HUES64 (cell line): ENCODE measurements at regions not wholly inside any gene's neighbourhood (a gene's known extent, or its start where the extent isn't known, plus 50 kb on each side); places are given as distances from the start of the nearest gene placed in this dataset.
"Not testable (repeated sequence)": the region's sequence is repeated elsewhere in the genome, so short reads cannot be mapped to it uniquely, and the experiment has no call there.

Experiments used
- H3K27ac ChIP-seq: 2 replicates; pipeline ENCODE4 v1.7.0; 2013; ENCODE audit warnings: low read depth, low read length, inconsistent platforms
- H3K27me3 ChIP-seq: 2 replicates; pipeline ENCODE4 v1.6.1; 2013; ENCODE audit warnings: mild to moderate bottlenecking, low read length; ENCODE audit not compliant: insufficient read depth
- H3K36me3 ChIP-seq: 2 replicates; pipeline ENCODE4 v1.6.1; 2013; ENCODE audit warnings: mild to moderate bottlenecking, low read length; ENCODE audit not compliant: insufficient read depth
- H3K4me1 ChIP-seq: 2 replicates; pipeline ENCODE4 v1.6.1; 2013; ENCODE audit warnings: mild to moderate bottlenecking, low read length, moderate library complexity; ENCODE audit not compliant: insufficient read depth
- H3K4me3 ChIP-seq: 2 replicates; pipeline ENCODE4 v1.5.1; 2013; ENCODE audit warnings: mild to moderate bottlenecking, low read length, moderate library complexity
- H3K9ac ChIP-seq: 2 replicates; pipeline ENCODE4 v1.6.1; 2013; ENCODE audit warnings: mild to moderate bottlenecking, low read depth, low read length
- H3K9me3 ChIP-seq: 2 replicates; pipeline ENCODE4 v1.6.1; 2013; ENCODE audit warnings: low read depth, low read length; ENCODE audit not compliant: insufficient read depth
- WGBS: fragments of 150-250, 120-280 bp; methylation state at CpG from one replicate; pipeline ENCODE4 v1.1.7; 2013; ENCODE audit warnings: missing lambda C conversion rate; 5-methylcytosine and 5-hydroxymethylcytosine counted together

GRCh38 chrY:20042993-20043392, 298.5 kb upstream of the KDM5D start:
- no peak overlapping the region for H3K9ac ChIP-seq
- H3K36me3 ChIP-seq: no peaks in the 10 kb centered on the region
- H3K27ac ChIP-seq: no peak overlapping the region
- no peaks in the 10 kb centered on the region for H3K4me1 ChIP-seq
- peaks cover 18% of the 10 kb centered on the region; the same call in 1 of the 2 replicates for H3K9me3 ChIP-seq
- H3K4me3 ChIP-seq: no peak overlapping the region
- 72% methylated on average over 2 of the region's 2 CpGs for WGBS
- no peaks in the 10 kb centered on the region for H3K27me3 ChIP-seq

- 65% methylated on average over 5 of the region's 5 CpGs for WGBS
- H3K9me3 ChIP-seq: peaks cover 52% of the 10 kb centered on the region
These were observed 281.1 kb upstream of the KDM5D start for GRCh38 chrY:20025676-20026075.

GRCh38 chrY:19993410-19993809, 248.9 kb upstream of the KDM5D start:
- H3K4me3 ChIP-seq, H3K36me3 ChIP-seq, H3K9ac ChIP-seq, H3K4me1 ChIP-seq, H3K27ac ChIP-seq, H3K27me3 ChIP-seq: not testable (repeated sequence)
- 90% methylated on average over 6 of the region's 6 CpGs for WGBS
- H3K9me3 ChIP-seq: peaks cover 29% of the 10 kb centered on the region

More at GRCh38 chrY:20025676-20026075, 281.1 kb upstream of the KDM5D start:
- Histone ChIP-seq H3K4me3 (no peak overlapping the region), H3K27me3 (no peaks in the 10 kb centered on the region), H3K9ac (no peak overlapping the region), H3K36me3 (no peaks in the 10 kb centered on the region), H3K4me1 (no peaks in the 10 kb centered on the region), H3K27ac (no peak overlapping the region)

- no peak overlapping the region for H3K9ac ChIP-seq
- H3K27ac ChIP-seq: no peak overlapping the region
- peaks cover 29% of the 10 kb centered on the region for H3K9me3 ChIP-seq
- no peaks in the 10 kb centered on the region for H3K36me3 ChIP-seq
- no peaks in the 10 kb centered on the region for H3K4me1 ChIP-seq
- 86% methylated on average over 2 of the region's 3 CpGs for WGBS
- H3K27me3 ChIP-seq: no peaks in the 10 kb centered on the region
- no peak overlapping the region for H3K4me3 ChIP-seq
These were observed 228.5 kb upstream of the KDM5D start for GRCh38 chrY:19973012-19973411.

- Histone ChIP-seq H3K36me3 (no peaks in the 10 kb centered on the region), H3K9ac (no peak overlapping the region), H3K27me3 (no peaks in the 10 kb centered on the region), H3K4me3 (no peak overlapping the region), H3K4me1 (no peaks in the 10 kb centered on the region), H3K27ac (no peak overlapping the region), H3K9me3 (peaks cover 20% of the 10 kb centered on the region; the same call in 1 of the 2 replicates)
These were observed 203.2 kb upstream of the KDM5D start for GRCh38 chrY:19947702-19948101.

GRCh38 chrY:19899011-19899410, 154.5 kb upstream of the KDM5D start:
- Histone ChIP-seq H3K27me3 (no peaks in the 10 kb centered on the region), H3K4me3 (no peak overlapping the region), H3K36me3 (no peaks in the 10 kb centered on the region), H3K9me3 (peaks cover 22% of the 10 kb centered on the region; the same call in 1 of the 2 replicates), H3K9ac (no peak overlapping the region), H3K27ac (no peak overlapping the region), H3K4me1 (no peaks in the 10 kb centered on the region)
- WGBS: 62% methylated on average over 1 of the region's 1 CpG

- Histone ChIP-seq H3K9me3 (peaks cover 35% of the 10 kb centered on the region), H3K4me1 (no peaks in the 10 kb centered on the region), H3K4me3 (no peak overlapping the region), H3K27ac (no peak overlapping the region), H3K27me3 (no peaks in the 10 kb centered on the region), H3K36me3 (no peaks in the 10 kb centered on the region), H3K9ac (no peak overlapping the region)
- WGBS: 63% methylated on average over 4 of the region's 4 CpGs
These were observed 147.8 kb upstream of the KDM5D start for GRCh38 chrY:19892076-19892964.

- Histone ChIP-seq H3K9me3 (peaks cover 30% of the 10 kb centered on the region; the same call in 1 of the 2 replicates), H3K9ac (no peak overlapping the region), H3K27ac (no peak overlapping the region), H3K4me3 (no peak overlapping the region), H3K4me1 (no peaks in the 10 kb centered on the region), H3K27me3 (no peaks in the 10 kb centered on the region), H3K36me3 (no peaks in the 10 kb centered on the region)
- WGBS: 81% methylated on average over 1 of the region's 2 CpGs
These were observed 137.6 kb upstream of the KDM5D start for GRCh38 chrY:19882145-19882544.

GRCh38 chrY:19869715-19870114, 125.2 kb upstream of the KDM5D start:
- no peak overlapping the region for H3K9ac ChIP-seq
- H3K36me3 ChIP-seq: no peaks in the 10 kb centered on the region
- H3K27me3 ChIP-seq: no peaks in the 10 kb centered on the region
- no peaks in the 10 kb centered on the region for H3K4me1 ChIP-seq
- no peak overlapping the region for H3K4me3 ChIP-seq
- WGBS: 88% methylated on average over 13 of the region's 14 CpGs
- peaks cover 42% of the 10 kb centered on the region for H3K9me3 ChIP-seq
- no peak overlapping the region for H3K27ac ChIP-seq

GRCh38 chrY:19869281-19869680, 124.8 kb upstream of the KDM5D start:
- no peaks in the 10 kb centered on the region for H3K4me1 ChIP-seq
- H3K9me3 ChIP-seq: peaks cover 43% of the 10 kb centered on the region
- H3K36me3 ChIP-seq: no peaks in the 10 kb centered on the region
- WGBS: 82% methylated on average over 12 of the region's 12 CpGs
- H3K27me3 ChIP-seq: no peaks in the 10 kb centered on the region
- H3K4me3 ChIP-seq: no peak overlapping the region
- no peak overlapping the region for H3K27ac ChIP-seq
- no peak overlapping the region for H3K9ac ChIP-seq

- Histone ChIP-seq H3K27ac (no peak overlapping the region), H3K36me3 (no peaks in the 10 kb centered on the region), H3K9ac (no peak overlapping the region), H3K27me3 (no peaks in the 10 kb centered on the region), H3K4me3 (no peak overlapping the region), H3K9me3 (peaks cover 46% of the 10 kb centered on the region), H3K4me1 (no peaks in the 10 kb centered on the region)
- 85% methylated on average over 7 of the region's 7 CpGs for WGBS
These were observed 124.1 kb upstream of the KDM5D start for GRCh38 chrY:19868647-19869046.
